ENCODE measurements at regions not wholly inside any gene's neighbourhood (a gene's known extent, or its start where the extent isn't known, plus 50 kb on each side); places are given as distances from the start of the nearest gene placed in this dataset.

DNA sequence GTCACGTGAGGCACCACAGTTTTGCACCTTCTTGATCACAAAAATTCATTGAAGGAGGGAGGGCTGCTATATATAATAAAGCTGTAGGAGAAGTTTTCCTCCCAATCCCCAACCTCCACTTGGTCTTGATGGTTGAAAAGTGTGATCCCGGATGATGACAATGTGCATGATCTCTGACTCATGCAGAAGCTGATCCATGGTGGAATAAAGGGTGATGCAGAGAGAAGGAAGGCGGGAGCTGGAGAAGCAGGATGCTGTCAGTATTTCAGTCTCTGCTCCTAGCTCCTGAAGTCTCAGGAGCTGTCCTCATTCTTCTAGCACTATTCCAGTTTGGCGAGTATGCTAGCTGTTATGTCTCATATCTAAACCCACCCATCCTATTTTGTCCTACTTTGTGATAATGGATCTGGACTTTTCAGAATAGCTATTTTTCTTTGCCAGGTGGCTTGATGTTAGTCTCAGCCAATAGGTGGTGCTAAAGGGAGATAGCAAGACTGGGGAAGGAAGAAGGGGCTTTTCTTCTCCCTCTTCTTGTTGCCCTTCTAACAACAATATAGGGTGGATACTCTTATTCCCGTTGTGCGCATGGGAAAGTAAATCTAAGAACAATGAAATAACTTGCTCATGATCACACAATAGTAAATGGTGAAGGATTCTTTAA is 65.6 kb upstream of the HTR2A start:
- TF ChIP-seq, protein P1, sequence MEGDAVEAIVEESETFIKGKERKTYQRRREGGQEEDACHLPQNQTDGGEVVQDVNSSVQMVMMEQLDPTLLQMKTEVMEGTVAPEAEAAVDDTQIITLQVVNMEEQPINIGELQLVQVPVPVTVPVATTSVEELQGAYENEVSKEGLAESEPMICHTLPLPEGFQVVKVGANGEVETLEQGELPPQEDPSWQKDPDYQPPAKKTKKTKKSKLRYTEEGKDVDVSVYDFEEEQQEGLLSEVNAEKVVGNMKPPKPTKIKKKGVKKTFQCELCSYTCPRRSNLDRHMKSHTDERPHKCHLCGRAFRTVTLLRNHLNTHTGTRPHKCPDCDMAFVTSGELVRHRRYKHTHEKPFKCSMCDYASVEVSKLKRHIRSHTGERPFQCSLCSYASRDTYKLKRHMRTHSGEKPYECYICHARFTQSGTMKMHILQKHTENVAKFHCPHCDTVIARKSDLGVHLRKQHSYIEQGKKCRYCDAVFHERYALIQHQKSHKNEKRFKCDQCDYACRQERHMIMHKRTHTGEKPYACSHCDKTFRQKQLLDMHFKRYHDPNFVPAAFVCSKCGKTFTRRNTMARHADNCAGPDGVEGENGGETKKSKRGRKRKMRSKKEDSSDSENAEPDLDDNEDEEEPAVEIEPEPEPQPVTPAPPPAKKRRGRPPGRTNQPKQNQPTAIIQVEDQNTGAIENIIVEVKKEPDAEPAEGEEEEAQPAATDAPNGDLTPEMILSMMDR (IDR thresholded peaks at IDR 0.05; ENCODE audit: unreplicated experiment): peak; percentile 54
- H3K4me1 Mint-ChIP-seq (ENCODE audit: low read depth): no peaks in the 10 kb centered on the region
- H3K4me3 Mint-ChIP-seq (ENCODE audit: low read depth): no peak overlapping the region
- no peaks in the 10 kb centered on the region for H3K9me3 Mint-ChIP-seq (ENCODE audit: low read depth)
- H3K36me3 Mint-ChIP-seq (ENCODE audit: insufficient read depth): no peaks in the 10 kb centered on the region
- no peaks in the 10 kb centered on the region for H3K27me3 Mint-ChIP-seq
- DNase-seq (ENCODE audit: low spot score, unreplicated experiment): no peak
- H3K27ac Mint-ChIP-seq: no peak overlapping the region

GRCh38 chr13:46961719-46962118 is 64.9 kb upstream of the HTR2A start:
- no peaks in the 10 kb centered on the region for H3K36me3 Mint-ChIP-seq (ENCODE audit: insufficient read depth)

GRCh38 chr13:46953941-46954340 is 57.1 kb upstream of the HTR2A start:
- Mint-ChIP-seq H3K4me1 (ENCODE audit: low read depth) (no peaks in the 10 kb centered on the region), H3K4me3 (ENCODE audit: low read depth) (no peak overlapping the region), H3K36me3 (ENCODE audit: insufficient read depth) (no peaks in the 10 kb centered on the region), H3K27me3 (no peaks in the 10 kb centered on the region), H3K9me3 (ENCODE audit: low read depth) (no peaks in the 10 kb centered on the region), H3K27ac (no peak overlapping the region)
- TF ChIP-seq, protein P1 (IDR thresholded peaks at IDR 0.05; ENCODE audit: unreplicated experiment): no peak
- no peak for DNase-seq (ENCODE audit: low spot score, unreplicated experiment)

More at GRCh38 chr13:46961719-46962118, 64.9 kb upstream of the HTR2A start:
- Mint-ChIP-seq H3K27ac (no peak overlapping the region), H3K4me1 (ENCODE audit: low read depth) (no peaks in the 10 kb centered on the region), H3K27me3 (no peaks in the 10 kb centered on the region), H3K9me3 (ENCODE audit: low read depth) (no peaks in the 10 kb centered on the region), H3K4me3 (ENCODE audit: low read depth) (no peak overlapping the region)
- TF ChIP-seq, protein P1 (IDR thresholded peaks at IDR 0.05; ENCODE audit: unreplicated experiment): no peak
- no peak for DNase-seq (ENCODE audit: low spot score, unreplicated experiment)

- Mint-ChIP-seq H3K4me3 (ENCODE audit: low read depth) (no peak overlapping the region), H3K9me3 (ENCODE audit: low read depth) (no peaks in the 10 kb centered on the region), H3K27me3 (no peaks in the 10 kb centered on the region), H3K4me1 (ENCODE audit: low read depth) (no peaks in the 10 kb centered on the region), H3K27ac (no peak overlapping the region), H3K36me3 (ENCODE audit: insufficient read depth) (no peaks in the 10 kb centered on the region)
- DNase-seq (ENCODE audit: low spot score, unreplicated experiment): no peak
- TF ChIP-seq, protein P1 (IDR thresholded peaks at IDR 0.05; ENCODE audit: unreplicated experiment): no peak
These were observed 56.5 kb upstream of the HTR2A start for GRCh38 chr13:46953331-46953730.

GRCh38 chr13:46951516-46951915 is 54.7 kb upstream of the HTR2A start:
- Mint-ChIP-seq H3K9me3 (ENCODE audit: low read depth) (peaks cover 4% of the 10 kb centered on the region), H3K27me3 (no peaks in the 10 kb centered on the region), H3K27ac (no peak overlapping the region), H3K36me3 (ENCODE audit: insufficient read depth) (no peaks in the 10 kb centered on the region), H3K4me1 (ENCODE audit: low read depth) (no peaks in the 10 kb centered on the region), H3K4me3 (ENCODE audit: low read depth) (no peak overlapping the region)
- no peak for DNase-seq (ENCODE audit: low spot score, unreplicated experiment)
- TF ChIP-seq, protein P1 (IDR thresholded peaks at IDR 0.05; ENCODE audit: unreplicated experiment): no peak
